ENCODE measurements at regions not wholly inside any gene's neighbourhood (a gene's known extent, or its start where the extent isn't known, plus 50 kb on each side); places are given as distances from the start of the nearest gene placed in this dataset.

DNA sequence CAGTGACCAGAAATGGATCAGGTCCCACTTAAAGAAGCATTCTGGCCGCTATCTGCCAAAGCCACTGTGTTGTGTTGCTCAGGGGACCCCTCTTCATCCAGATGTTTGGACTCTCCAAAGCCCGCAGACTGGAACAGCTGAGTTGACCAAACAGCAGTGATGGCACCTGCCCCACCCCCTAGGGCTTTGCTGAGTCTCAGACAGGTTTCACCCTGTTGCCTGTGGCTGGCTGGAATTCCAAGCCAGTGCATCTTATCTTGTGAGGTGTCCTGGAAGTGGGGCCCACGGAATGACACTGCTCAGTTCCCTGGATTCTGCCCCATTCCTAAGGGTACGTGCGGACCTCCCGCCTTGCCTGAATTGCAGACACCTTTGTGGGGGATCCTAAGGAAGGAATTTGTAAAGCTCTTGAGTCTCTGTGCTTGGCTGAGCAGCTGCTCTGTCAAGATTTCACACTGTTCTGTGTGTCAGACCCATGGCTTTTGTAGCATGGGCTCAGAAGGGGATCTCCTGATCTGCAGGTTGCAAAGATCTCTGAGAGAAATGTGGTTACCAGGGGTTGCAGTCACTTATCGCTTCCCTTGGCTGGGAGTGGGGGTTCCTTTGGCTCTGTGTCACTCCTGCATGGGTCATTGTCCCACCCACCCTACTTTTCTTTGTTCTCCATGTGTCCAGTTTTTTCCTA lies 1707.9 kb upstream of the PCDH10 start:
- no peak for DNase-seq (ENCODE audit: low read depth)
- no peak for TF ChIP-seq POLR2A (IDR thresholded peaks at IDR 0.05; ENCODE audit: extremely low read depth, insufficient read length)
- TF ChIP-seq, protein P1, sequence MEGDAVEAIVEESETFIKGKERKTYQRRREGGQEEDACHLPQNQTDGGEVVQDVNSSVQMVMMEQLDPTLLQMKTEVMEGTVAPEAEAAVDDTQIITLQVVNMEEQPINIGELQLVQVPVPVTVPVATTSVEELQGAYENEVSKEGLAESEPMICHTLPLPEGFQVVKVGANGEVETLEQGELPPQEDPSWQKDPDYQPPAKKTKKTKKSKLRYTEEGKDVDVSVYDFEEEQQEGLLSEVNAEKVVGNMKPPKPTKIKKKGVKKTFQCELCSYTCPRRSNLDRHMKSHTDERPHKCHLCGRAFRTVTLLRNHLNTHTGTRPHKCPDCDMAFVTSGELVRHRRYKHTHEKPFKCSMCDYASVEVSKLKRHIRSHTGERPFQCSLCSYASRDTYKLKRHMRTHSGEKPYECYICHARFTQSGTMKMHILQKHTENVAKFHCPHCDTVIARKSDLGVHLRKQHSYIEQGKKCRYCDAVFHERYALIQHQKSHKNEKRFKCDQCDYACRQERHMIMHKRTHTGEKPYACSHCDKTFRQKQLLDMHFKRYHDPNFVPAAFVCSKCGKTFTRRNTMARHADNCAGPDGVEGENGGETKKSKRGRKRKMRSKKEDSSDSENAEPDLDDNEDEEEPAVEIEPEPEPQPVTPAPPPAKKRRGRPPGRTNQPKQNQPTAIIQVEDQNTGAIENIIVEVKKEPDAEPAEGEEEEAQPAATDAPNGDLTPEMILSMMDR (IDR thresholded peaks at IDR 0.05; ENCODE audit: low read depth, low read length), result no peak
- TF ChIP-seq MYC (IDR thresholded peaks at IDR 0.05; ENCODE audit: low read depth, low read length), result no peak
- TF ChIP-seq, protein P2, sequence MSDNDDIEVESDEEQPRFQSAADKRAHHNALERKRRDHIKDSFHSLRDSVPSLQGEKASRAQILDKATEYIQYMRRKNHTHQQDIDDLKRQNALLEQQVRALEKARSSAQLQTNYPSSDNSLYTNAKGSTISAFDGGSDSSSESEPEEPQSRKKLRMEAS (IDR thresholded peaks at IDR 0.05; ENCODE audit: low read depth, low read length), result no peak
- no peak overlapping the region for H3K4me3 ChIP-seq (ENCODE audit: low read depth, low read length)

DNA sequence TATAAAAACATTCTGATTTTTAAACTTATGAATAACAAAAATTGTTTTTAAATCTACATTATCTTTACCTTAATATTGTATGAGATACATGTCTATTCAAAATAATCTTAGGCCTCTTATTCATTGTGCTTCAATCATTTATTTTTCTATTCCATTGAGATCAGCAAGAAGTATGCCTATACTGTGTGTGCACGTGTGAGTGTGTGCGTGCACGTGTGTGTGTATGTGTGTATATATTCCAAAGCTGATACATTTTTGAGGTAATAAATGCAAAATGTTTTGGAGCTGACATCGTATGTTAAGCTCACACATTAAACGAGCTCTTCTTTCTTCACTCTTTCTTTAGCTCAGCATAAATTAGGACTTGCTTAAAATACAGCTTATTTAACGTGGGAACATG lies 1701.2 kb upstream of the PCDH10 start:
- TF ChIP-seq MYC (IDR thresholded peaks at IDR 0.05; ENCODE audit: low read depth, low read length), result no peak
- no peak for TF ChIP-seq POLR2A (IDR thresholded peaks at IDR 0.05; ENCODE audit: extremely low read depth, insufficient read length)
- TF ChIP-seq, protein P2 (IDR thresholded peaks at IDR 0.05; ENCODE audit: low read depth, low read length), result no peak
- TF ChIP-seq, protein P1 (IDR thresholded peaks at IDR 0.05; ENCODE audit: low read depth, low read length), result no peak
- DNase-seq (ENCODE audit: low read depth), result no peak
- H3K4me3 ChIP-seq (ENCODE audit: low read depth, low read length), result no peak overlapping the region

DNA sequence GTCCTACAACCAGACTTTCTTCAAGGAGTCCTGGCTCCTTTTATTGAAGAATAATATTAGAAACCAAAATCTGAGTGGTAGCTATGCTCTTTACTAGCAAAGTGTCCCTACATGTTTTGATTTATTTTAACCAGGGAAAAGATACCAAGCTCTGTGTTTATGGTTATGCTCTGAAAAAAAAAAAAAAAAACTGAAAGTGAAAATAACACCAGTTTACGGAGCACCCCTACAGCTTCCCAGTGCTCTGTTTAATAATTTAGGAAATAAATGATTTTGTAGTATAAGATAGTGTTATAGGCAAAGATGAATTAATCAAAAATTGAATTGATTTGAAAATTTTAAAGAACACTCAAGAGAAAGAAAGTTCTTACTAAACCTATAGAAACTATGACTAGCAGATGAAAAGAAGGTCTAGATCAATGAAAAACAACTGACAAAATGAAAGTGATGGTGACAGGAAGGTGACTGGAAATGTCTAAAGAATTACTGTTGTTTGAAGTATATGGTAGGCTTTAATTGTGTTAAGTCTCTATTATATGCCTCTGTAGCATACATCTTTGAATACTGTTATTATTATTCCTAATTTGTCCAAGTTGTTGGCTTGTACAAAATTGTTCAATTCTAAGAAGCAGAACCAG lies 1698.4 kb upstream of the PCDH10 start:
- H3K4me3 ChIP-seq (ENCODE audit: low read depth, low read length), result no peak overlapping the region
- DNase-seq (ENCODE audit: low read depth), result no peak
- no peak for TF ChIP-seq POLR2A (IDR thresholded peaks at IDR 0.05; ENCODE audit: extremely low read depth, insufficient read length)
- TF ChIP-seq MYC (IDR thresholded peaks at IDR 0.05; ENCODE audit: low read depth, low read length), result no peak
- TF ChIP-seq, protein P2 (IDR thresholded peaks at IDR 0.05; ENCODE audit: low read depth, low read length), result no peak
- TF ChIP-seq, protein P1 (IDR thresholded peaks at IDR 0.05; ENCODE audit: low read depth, low read length), result no peak

DNA sequence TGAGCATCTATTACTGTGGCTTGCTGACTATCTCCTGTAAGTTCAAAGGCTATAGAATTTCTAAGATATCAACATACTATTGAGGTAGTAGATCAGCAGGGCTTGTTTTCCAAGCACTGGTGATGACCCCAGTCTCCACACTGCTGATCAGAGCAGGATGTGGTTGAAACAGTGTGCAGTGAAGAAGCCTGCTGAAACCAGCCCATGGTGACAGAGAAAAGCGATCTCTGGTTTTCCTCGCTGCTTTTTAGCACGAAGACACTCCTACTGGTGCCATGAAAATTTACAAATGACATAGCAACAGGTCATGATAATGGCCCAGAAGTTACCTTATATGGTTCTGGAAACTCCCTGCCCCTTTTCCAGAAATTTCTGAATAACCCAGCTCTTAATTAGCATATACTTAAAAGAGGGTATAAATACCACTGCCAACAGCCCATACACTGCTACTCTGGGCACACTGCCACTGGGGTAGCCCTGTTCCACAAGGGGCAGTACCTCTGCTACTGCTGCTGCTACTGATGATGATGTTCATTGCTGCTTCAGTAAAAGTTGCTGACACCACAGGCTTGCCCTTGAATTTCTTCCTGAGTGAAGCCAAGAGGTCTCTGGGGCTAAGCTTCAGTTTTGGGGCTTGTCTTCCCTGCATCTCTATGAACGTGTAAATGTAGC lies 1689.5 kb upstream of the PCDH10 start:
- no peak for DNase-seq (ENCODE audit: low read depth)
- H3K4me3 ChIP-seq (ENCODE audit: low read depth, low read length), result no peak overlapping the region
- no peak for TF ChIP-seq MYC (IDR thresholded peaks at IDR 0.05; ENCODE audit: low read depth, low read length)
- TF ChIP-seq, protein P2 (IDR thresholded peaks at IDR 0.05; ENCODE audit: low read depth, low read length), result no peak
- TF ChIP-seq, protein P1 (IDR thresholded peaks at IDR 0.05; ENCODE audit: low read depth, low read length), result no peak
- no peak for TF ChIP-seq POLR2A (IDR thresholded peaks at IDR 0.05; ENCODE audit: extremely low read depth, insufficient read length)

DNA sequence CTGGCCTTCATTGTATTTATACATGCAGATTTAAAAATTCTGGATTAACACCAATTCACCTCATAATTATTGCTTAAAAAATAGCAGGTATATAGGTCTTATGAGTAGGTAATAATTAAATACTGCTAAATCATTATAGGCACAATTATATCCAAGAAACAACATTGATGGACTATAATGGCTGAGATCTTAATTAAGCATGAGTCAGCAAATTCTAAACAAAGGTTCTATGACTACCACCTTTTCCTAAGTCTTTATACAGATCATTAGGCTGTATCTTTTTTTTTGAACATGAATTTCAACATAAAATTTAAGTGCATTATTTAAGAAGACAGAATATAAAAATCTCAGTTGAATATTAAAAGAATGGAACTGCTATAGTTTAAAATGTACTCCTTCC lies 1678.7 kb upstream of the PCDH10 start:
- TF ChIP-seq, protein P1 (IDR thresholded peaks at IDR 0.05; ENCODE audit: low read depth, low read length), result no peak
- TF ChIP-seq, protein P2 (IDR thresholded peaks at IDR 0.05; ENCODE audit: low read depth, low read length), result no peak
- TF ChIP-seq POLR2A (IDR thresholded peaks at IDR 0.05; ENCODE audit: extremely low read depth, insufficient read length), result no peak
- no peak for TF ChIP-seq MYC (IDR thresholded peaks at IDR 0.05; ENCODE audit: low read depth, low read length)
- no peak for DNase-seq (ENCODE audit: low read depth)
- H3K4me3 ChIP-seq (ENCODE audit: low read depth, low read length), result no peak overlapping the region
